DMS79 treated with DMSO at 0.1 percent for 48 hours (cell line): ENCODE measurements at regions not wholly inside any gene's neighbourhood (a gene's known extent, or its start where the extent isn't known, plus 50 kb on each side); places are given as distances from the start of the nearest gene placed in this dataset.
"Not testable (repeated sequence)": the region's sequence is repeated elsewhere in the genome, so short reads cannot be mapped to it uniquely, and the experiment has no call there.

Experiments used
- DNase-seq: peaks from one replicate; lab custom pipeline; 2025; lab: John Stamatoyannopoulos, UW

DNA sequence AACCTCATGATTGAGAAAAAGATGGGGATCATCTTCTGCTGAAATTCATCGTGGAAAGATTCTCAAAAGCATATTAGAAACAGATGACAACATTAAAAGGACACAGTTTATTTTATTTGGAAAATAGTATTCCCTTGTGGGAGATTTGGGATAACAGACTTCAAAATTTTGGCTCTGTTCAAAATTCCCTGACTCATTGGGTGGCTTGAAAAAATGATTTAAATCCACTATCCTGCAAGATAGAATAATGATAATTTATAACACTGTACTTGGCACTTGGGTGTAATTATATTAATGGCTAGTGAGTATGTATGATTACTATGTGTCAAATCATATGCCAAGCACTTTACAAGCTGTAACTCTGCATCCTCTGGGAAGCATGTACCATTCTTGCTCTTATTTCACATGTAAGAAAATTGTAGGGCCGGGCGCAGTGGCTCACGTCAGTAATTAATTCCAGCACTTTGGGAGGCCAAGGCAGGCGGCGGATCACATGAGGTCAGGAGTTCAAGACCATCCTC lies 128.8 kb downstream of the LMNTD1 start:
- no peak for DNase-seq

- DNase-seq = no peak
Observed at GRCh38 chr12:25423355-25424050, 129.6 kb downstream of the LMNTD1 start.

GRCh38 chr12:25422241-25422640 lies 130.8 kb downstream of the LMNTD1 start:
- DNase-seq = no peak

GRCh38 chr12:25421651-25422167 lies 131.4 kb downstream of the LMNTD1 start:
- DNase-seq = no peak

GRCh38 chr12:25420116-25420515 lies 133.0 kb downstream of the LMNTD1 start:
- DNase-seq = no peak

DNA sequence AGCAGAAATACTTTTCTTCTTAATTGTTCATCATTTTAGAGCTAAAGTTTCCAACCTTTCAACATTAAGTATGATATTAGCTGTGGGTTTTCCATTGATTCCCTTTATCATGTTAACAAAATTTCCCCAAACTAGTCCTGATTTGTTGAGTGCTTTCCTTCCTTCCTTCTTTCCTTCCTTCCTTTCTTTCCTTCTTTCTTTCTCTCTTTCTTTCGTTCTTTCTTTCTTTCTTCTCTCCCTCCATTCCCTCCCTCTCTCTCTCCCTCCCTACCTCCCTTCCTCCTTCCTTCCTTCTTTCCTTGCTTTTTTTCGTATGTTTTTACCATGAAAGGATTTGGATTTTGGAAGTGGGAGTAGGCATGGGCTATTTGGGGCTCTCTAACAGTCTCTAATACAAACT lies 133.5 kb downstream of the LMNTD1 start:
- DNase-seq = no peak

DNA sequence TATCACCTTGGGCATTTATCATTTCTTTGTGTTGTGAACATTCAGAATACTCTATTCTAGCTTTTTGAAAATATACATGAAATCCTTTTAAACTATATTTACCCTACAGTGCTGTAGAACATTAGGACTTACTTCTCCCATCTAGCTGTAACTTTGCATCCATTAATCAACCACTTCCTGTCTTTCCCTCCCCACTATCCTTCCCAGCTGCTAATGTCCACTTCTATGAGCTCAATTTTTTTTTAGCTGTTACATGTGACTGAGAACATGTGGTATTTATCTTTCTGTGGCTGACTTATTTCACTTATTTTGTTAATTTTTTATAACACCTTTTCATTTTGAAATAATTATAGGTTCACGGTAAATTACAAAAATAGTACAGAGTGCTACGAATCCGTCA lies 136.0 kb downstream of the LMNTD1 start:
- no peak for DNase-seq

- DNase-seq = no peak
Observed at GRCh38 chr12:25416516-25416915, 136.6 kb downstream of the LMNTD1 start.

DNA sequence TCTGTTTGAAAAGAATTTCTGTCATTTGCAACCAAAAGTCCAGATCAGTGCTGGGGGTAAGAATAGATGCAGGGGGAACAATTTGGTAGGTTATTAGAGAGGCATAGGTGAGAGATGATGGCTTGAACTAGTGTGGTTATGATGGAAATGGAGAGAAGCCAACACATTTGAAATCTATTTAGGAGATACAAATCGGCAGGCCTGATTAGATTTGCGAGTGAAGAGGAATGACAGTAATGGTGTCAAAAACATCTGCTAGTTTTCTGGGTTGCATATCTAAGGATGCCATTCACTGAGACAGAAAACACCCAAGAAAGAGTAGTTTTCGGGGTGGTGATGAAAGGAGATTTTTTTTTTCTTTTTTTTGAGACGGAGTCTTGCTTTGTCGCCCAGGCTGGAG lies 138.1 kb downstream of the LMNTD1 start:
- DNase-seq = no peak

DNA sequence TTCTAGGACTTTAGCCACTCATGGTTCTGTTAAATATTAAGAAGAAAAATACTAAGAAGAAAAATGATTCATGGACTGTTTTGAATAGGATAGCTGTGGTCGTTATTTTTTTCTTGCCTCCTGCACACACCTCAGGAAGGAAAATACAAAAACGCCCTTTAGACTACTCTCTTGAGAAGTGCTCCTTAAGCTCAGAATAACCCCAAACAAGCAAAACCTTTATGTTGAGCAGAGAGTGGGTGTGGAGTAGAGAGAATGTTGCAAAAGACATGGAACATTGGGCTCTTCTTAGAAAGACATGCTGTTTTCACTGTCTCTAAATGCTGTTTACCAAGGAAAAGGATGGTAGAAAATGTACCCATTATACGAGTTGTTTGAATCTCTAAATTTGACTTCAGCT lies 140.3 kb downstream of the LMNTD1 start:
- DNase-seq = no peak

DNA sequence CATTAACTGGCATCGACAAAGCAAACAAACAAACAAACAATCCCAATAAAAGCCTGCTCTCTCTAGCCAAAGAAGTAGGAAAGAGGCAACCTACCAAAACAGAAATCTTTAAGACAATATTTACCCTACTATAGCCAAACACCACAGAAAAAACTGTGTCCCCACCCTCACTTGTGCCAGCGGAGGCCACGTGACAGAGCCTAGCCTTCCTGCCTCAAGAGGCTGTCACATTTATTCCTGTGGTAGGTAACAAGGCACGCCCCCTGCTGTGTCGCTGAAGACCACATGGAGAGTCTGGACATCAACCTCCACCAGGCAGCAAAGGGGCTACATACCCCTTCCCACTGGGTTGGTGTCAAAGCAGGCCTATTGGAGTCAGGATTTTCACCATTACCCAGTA lies 148.1 kb downstream of the LMNTD1 start:
- no peak for DNase-seq

DNA sequence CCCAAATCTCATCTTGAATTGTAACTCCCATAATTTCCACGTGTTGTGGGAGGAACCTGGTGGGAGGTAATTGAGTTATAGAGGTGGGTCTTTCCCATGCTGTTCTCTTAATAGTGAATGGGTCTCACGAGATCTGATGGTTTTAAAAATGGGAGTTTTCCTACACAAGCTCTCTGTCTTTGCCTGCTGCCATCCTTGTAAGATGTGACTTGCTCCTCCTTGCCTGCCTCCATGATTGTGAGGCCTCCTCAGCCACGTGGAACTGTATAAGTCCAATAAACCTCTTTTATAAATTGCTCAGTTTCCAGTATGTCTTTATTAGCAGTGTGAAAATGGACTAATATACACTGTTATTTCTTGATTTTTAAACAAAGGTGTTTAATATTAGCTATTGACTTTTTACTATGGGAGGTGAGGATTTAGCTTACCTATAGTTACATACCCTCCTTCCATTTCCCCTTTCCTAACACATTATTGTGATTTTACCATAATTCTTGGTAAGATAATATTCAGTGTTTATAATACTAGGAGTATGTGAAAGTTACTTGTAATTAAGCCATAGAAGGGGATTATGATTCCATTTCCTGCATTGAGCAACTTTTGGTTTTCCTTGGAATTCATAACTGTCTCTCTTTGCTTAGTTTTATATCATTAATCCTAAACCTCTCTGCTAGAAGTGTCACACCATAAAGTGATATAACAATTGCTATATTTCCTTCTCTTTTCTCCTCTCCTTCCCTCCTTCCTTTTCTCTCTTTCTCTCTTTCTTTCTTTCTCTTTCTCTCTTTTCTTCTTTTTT lies 151.0 kb upstream of the KRAS start:
- no peak for DNase-seq

- DNase-seq = no peak
Observed at GRCh38 chr12:25397001-25397400, 146.3 kb upstream of the KRAS start.

- DNase-seq = no peak
Observed at GRCh38 chr12:25395227-25395626, 144.5 kb upstream of the KRAS start.

GRCh38 chr12:25394775-25395174 lies 144.0 kb upstream of the KRAS start:
- DNase-seq = not testable (repeated sequence)

GRCh38 chr12:25394025-25394424 lies 143.3 kb upstream of the KRAS start:
- DNase-seq = no peak

GRCh38 chr12:25391346-25391745 lies 140.6 kb upstream of the KRAS start:
- not testable (repeated sequence) for DNase-seq

- DNase-seq = no peak
Observed at GRCh38 chr12:25388183-25388582, 137.5 kb upstream of the KRAS start.

DNA sequence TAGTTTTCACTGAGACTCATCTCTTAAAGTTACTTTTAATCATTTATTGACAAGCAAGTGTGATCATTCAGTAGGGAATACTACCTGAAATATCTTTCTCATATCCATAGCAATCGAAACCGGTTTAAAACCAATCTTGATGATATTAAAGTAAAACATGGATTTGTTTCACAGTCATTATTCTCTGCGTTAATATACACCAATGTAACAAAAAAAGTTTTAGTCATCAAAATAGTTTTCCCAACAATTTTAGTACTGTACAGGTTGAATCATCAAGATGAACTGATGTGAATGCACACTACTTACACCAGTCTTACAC lies 137.0 kb upstream of the KRAS start:
- no peak for DNase-seq

GRCh38 chr12:25386831-25387731 lies 136.4 kb upstream of the KRAS start:
- peak; percentile 60 for DNase-seq

DNA sequence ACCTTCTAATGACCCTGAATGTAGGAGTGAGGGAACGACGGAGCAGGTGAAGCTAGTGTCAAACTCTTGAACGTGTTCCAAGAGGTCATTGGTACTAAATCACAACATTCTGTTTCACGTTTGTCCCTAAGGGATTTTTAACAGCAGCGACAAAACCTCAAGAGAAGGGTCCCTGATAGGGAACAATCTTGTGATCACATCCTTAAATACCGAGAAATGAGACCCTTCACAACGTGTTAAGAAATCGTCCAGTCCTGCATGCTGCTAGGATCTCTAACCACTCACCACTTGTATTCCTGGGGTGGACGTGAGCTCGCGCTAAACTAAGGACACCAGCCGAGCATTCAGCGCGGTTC lies 134.1 kb upstream of the KRAS start:
- no peak for DNase-seq
